CD4-positive, alpha-beta memory T cell (primary cell): ENCODE measurements at regions not wholly inside any gene's neighbourhood (a gene's known extent, or its start where the extent isn't known, plus 50 kb on each side); places are given as distances from the start of the nearest gene placed in this dataset.

ENCODE experiments used
- CTCF ChIA-PET: fragments of 350-600 bp; sonication (Branson Sonifier 250); formaldehyde crosslinking; loops from one replicate; lab custom pipeline; 2021; ENCODE audit warnings: inconsistent platforms; ENCODE audit not compliant: partially characterized antibody; lab: Charles Lee
- POLR2A ChIA-PET: fragments of 350-600 bp; sonication (Branson Sonifier 250); formaldehyde crosslinking; loops from one replicate; lab custom pipeline; 2021; ENCODE audit not compliant: partially characterized antibody; lab: Charles Lee
- DNase-seq, 5 donors: peaks; one replicate each; pipeline versions ENCODE4 v3.0.0 to v3.0.0-alpha.2; 2020 to 2022; ENCODE audit warnings: mixed read lengths in 1 of 5
- H3K27ac ChIP-seq: one replicate; pipeline ENCODE4 v1.7.0; 2013; ENCODE audit warnings: low read depth, low read length
- H3K27me3 ChIP-seq: 2 replicates; pipeline ENCODE4 v1.7.0; 2013; ENCODE audit warnings: mild to moderate bottlenecking, low read length, moderate library complexity; ENCODE audit not compliant: insufficient read depth
- H3K36me3 ChIP-seq: 2 replicates; pipeline ENCODE4 v1.7.0; 2013; ENCODE audit warnings: mild to moderate bottlenecking, low read length, moderate library complexity; ENCODE audit not compliant: insufficient read depth
- H3K4me1 ChIP-seq: 2 replicates; pipeline ENCODE4 v1.7.0; 2013; ENCODE audit warnings: mild to moderate bottlenecking, low read length, moderate library complexity; ENCODE audit not compliant: insufficient read depth
- H3K4me3 ChIP-seq, 2 donors: one replicate each; pipeline ENCODE4 v1.7.0; 2013; ENCODE audit warnings: low read length in 2 of 2, mild to moderate bottlenecking in 1 of 2
- H3K9me3 ChIP-seq, 2 donors: one replicate each; pipeline ENCODE4 v1.7.0; 2013; ENCODE audit warnings: low read length in 2 of 2, control low read depth in 1 of 2; ENCODE audit not compliant: control insufficient read depth in 1 of 2
- H3K27ac Mint-ChIP-seq, 7 donors: one replicate each; pipeline ENCODE4 v1.8.0; 2020 to 2021; ENCODE audit warnings: mixed read lengths in 7 of 7, mild to moderate bottlenecking in 6 of 7, inconsistent platforms in 3 of 7, moderate library complexity in 3 of 7
- H3K27me3 Mint-ChIP-seq, 2 donors: one replicate each; pipeline ENCODE4 v1.8.0; 2020 to 2021; ENCODE audit warnings: mixed read lengths in 2 of 2
- H3K36me3 Mint-ChIP-seq, 2 donors: one replicate each; pipeline ENCODE4 v1.8.0; 2020 to 2021; ENCODE audit warnings: mixed read lengths in 2 of 2, inconsistent platforms in 1 of 2, mild to moderate bottlenecking in 1 of 2
- H3K4me1 Mint-ChIP-seq, 4 donors: one replicate each; pipeline ENCODE4 v1.8.0; 2020 to 2021; ENCODE audit warnings: mixed read lengths in 4 of 4, mild to moderate bottlenecking in 1 of 4
- H3K4me3 Mint-ChIP-seq, 8 donors: one replicate each; pipeline ENCODE4 v1.8.0; 2020 to 2021; ENCODE audit warnings: mixed read lengths in 8 of 8, mild to moderate bottlenecking in 7 of 8, moderate library complexity in 6 of 8, inconsistent platforms in 3 of 8
- H3K9me3 Mint-ChIP-seq, 8 donors: one replicate each; pipeline ENCODE4 v1.8.0; 2020 to 2021; ENCODE audit warnings: mixed read lengths in 8 of 8, mild to moderate bottlenecking in 5 of 8, inconsistent platforms in 3 of 8, moderate library complexity in 1 of 8
- intact Hi-C: fragments of 100-400 bp; cut with micrococcal nuclease; formaldehyde crosslinking; loops from one replicate; pipeline ENCODE4 v1.15.1; 2023

DNA sequence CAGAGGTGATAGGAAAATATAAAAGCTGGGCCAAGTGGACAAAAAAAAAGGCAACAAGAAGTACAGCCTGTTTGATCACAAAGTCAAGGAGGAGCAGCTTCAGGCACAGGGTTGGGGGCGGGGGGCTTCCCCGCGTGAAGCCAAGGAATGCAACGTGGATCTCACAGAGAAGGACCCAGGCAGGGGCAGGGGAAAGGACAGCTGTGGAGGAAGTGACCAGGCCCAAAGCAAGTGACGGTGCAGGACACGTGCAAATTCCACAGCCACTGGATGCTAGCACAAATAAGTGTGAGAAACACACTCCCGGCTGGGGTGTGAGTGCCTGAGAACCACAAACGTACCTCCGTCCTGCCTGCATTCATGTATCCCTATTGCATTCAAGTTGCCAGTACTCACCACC lies 77.7 kb upstream of the DSCAM start:
- H3K4me1 Mint-ChIP-seq: no peaks in the 10 kb centered on the region
- H3K27me3 Mint-ChIP-seq: no peaks in the 10 kb centered on the region
- no peak overlapping the region for H3K4me3 Mint-ChIP-seq
- no peak overlapping the region for H3K4me3 ChIP-seq
- no peak overlapping the region for H3K27ac Mint-ChIP-seq
- no peaks in the 10 kb centered on the region for H3K27me3 ChIP-seq
- H3K36me3 Mint-ChIP-seq: no peaks in the 10 kb centered on the region
- no peaks in the 10 kb centered on the region for H3K9me3 ChIP-seq
- intact Hi-C loops: no loop called here
- POLR2A ChIA-PET: no interaction called here
- CTCF ChIA-PET: no interaction called here
- H3K9me3 Mint-ChIP-seq: peaks cover 6 to 20% (median 16%) of the 10 kb centered on the region in 8 donors
- DNase-seq: no peak
- H3K36me3 ChIP-seq: no peaks in the 10 kb centered on the region
- no peaks in the 10 kb centered on the region for H3K4me1 ChIP-seq
- H3K27ac ChIP-seq: no peak overlapping the region

DNA sequence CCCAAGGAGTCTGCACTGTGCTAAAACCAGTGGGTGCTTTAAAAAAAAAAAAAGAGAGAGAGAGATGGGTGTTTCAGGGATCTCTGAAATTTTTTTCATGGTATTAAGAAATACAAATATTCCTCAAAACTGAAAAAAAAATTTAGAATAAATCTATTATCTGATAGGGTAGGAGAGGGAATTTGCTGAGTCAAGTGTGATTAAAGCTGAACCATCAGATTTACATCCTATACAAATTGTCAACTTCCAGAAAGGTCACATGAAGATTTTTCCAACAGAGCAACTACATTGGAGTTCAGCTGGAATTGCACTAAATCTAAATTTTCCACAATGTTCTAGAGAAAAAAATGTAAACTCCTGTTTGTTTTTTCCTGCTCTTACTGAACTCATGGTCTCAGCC lies 79.3 kb upstream of the DSCAM start:
- Histone ChIP-seq H3K9me3 (no peaks in the 10 kb centered on the region), H3K4me1 (no peaks in the 10 kb centered on the region), H3K4me3 (no peak overlapping the region), H3K27me3 (no peaks in the 10 kb centered on the region), H3K36me3 (no peaks in the 10 kb centered on the region), H3K27ac (no peak overlapping the region)
- Mint-ChIP-seq H3K9me3 (peaks cover 6 to 27% (median 20%) of the 10 kb centered on the region in 8 donors), H3K36me3 (no peaks in the 10 kb centered on the region), H3K27me3 (no peaks in the 10 kb centered on the region), H3K4me1 (no peaks in the 10 kb centered on the region), H3K27ac (no peak overlapping the region), H3K4me3 (no peak overlapping the region)
- intact Hi-C loops: no loop called here
- ChIA-PET CTCF (no interaction called here), POLR2A (no interaction called here)
- no peak for DNase-seq

DNA sequence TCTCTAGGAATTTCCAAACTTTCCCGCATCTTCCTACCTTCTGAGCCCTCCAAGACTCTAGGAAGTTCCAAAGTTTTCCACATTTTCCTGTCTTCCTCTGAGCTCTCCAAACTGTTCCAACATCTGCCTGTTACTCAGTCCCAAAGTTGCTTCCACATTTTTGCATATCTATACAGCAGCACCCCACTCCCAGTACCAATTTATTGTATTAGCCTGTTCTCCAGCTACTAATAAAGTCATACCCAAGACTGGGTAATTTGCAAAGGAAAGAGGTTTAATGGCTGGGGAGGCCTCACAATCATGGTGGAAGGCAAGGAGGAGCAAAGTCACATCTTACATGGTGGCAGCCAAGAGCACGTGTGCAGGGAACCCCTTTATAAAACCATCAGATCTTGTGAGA lies 82.9 kb upstream of the DSCAM start:
- no peak overlapping the region for H3K27ac Mint-ChIP-seq
- intact Hi-C loops: no loop called here
- no peaks in the 10 kb centered on the region for H3K27me3 Mint-ChIP-seq
- CTCF ChIA-PET: no interaction called here
- no peak overlapping the region for H3K27ac ChIP-seq
- H3K4me3 ChIP-seq: no peak overlapping the region
- no peaks in the 10 kb centered on the region for H3K27me3 ChIP-seq
- POLR2A ChIA-PET: no interaction called here
- H3K4me1 Mint-ChIP-seq: no peaks in the 10 kb centered on the region
- H3K9me3 ChIP-seq: no peaks in the 10 kb centered on the region
- DNase-seq: no peak
- H3K36me3 Mint-ChIP-seq: no peaks in the 10 kb centered on the region
- no peak overlapping the region for H3K4me3 Mint-ChIP-seq
- H3K4me1 ChIP-seq: no peaks in the 10 kb centered on the region
- H3K36me3 ChIP-seq: no peaks in the 10 kb centered on the region
- H3K9me3 Mint-ChIP-seq: peaks cover 2 to 38% (median 21%) of the 10 kb centered on the region in 8 donors

DNA sequence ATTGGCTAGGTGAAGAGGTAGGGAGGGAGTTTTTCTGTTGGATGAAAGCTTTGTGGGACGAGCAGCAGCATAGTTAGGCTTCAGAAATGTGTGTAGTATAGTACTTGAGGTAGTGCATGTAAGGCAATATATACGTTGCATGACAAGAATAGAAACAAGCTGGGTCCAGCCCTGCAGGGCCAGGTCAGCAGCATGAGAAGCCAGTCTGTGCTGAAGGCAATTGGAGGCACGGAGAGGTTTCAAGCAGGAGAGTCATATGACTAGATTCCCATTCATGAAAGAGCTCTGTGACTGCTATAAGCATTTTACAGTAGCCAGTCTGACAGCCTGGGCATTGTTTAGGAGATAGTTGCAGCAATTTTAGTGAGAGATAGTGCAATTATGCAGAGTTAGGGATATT lies 84.2 kb upstream of the DSCAM start:
- no peaks in the 10 kb centered on the region for H3K27me3 Mint-ChIP-seq
- intact Hi-C loops: no loop called here
- DNase-seq: no peak
- no peaks in the 10 kb centered on the region for H3K4me1 ChIP-seq
- H3K9me3 ChIP-seq: no peaks in the 10 kb centered on the region
- no peaks in the 10 kb centered on the region for H3K36me3 ChIP-seq
- no peaks in the 10 kb centered on the region for H3K27me3 ChIP-seq
- H3K4me3 ChIP-seq: no peak overlapping the region
- H3K4me3 Mint-ChIP-seq: no peak overlapping the region
- H3K9me3 Mint-ChIP-seq: peaks cover 2 to 38% (median 21%) of the 10 kb centered on the region in 8 donors
- H3K4me1 Mint-ChIP-seq: no peaks in the 10 kb centered on the region
- ChIA-PET CTCF (no interaction called here), POLR2A (no interaction called here)
- no peak overlapping the region for H3K27ac Mint-ChIP-seq
- no peaks in the 10 kb centered on the region for H3K36me3 Mint-ChIP-seq
- no peak overlapping the region for H3K27ac ChIP-seq

DNA sequence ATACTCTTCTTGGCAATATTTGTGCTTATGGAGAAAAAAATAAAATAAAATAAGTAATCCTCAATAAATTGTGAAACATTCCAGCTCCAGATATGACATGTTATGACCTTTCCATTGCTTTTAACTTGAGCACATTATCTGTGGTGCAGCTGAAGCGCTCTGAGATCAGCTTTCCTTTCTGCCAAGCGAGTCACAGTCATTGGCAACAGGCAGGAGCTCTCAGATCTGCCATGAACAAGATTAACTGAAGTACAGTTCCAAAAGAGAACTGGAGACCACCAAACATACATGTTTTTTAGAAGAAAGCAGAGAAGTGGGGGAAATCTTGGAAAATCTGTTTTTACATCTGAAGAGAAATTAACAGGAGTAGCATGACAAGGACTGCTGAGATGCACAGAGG lies 89.2 kb upstream of the DSCAM start:
- Mint-ChIP-seq H3K27ac (no peak overlapping the region), H3K4me3 (no peak overlapping the region)
- intact Hi-C loops: no loop called here

DNA sequence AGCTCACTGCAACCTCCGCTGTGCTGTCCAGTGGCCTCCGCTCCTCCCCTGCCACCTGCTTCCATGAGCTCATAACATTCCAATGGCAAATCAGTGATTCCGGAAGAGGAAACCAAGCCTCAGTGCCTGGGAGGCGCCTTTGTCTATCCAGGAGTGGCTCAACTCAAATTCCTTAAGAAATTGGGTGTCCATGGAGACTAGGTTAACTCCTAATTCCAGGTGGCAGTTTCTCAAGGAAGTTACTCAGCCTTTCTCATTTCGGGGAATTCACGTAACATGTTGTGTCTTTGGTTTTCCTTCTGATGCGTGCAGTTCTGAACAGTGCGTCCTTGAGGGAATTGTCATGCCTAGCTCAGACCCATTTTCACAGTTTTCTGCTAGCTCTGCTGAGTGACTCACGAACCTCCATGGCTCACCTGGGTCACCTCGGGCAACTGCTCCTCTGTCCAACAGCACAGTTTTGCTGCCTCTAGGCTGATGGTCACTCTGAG lies 89.9 kb upstream of the DSCAM start:
- POLR2A ChIA-PET: no interaction called here
- intact Hi-C loops: no loop called here

More for the DNA sequence above, 89.2 kb upstream of the DSCAM start:
- Mint-ChIP-seq H3K9me3 (peaks cover 0 to 12% (median 1%) of the 10 kb centered on the region in 8 donors), H3K27me3 (peaks cover 0 to 1% of the 10 kb centered on the region in 2 donors), H3K4me1 (no peaks in the 10 kb centered on the region), H3K36me3 (no peaks in the 10 kb centered on the region)
- Histone ChIP-seq H3K27me3 (no peaks in the 10 kb centered on the region), H3K4me1 (no peaks in the 10 kb centered on the region), H3K27ac (no peak overlapping the region), H3K4me3 (no peak overlapping the region), H3K9me3 (no peaks in the 10 kb centered on the region), H3K36me3 (no peaks in the 10 kb centered on the region)
- CTCF ChIA-PET: no interaction called here
- POLR2A ChIA-PET: no interaction called here
- DNase-seq: no peak

DNA sequence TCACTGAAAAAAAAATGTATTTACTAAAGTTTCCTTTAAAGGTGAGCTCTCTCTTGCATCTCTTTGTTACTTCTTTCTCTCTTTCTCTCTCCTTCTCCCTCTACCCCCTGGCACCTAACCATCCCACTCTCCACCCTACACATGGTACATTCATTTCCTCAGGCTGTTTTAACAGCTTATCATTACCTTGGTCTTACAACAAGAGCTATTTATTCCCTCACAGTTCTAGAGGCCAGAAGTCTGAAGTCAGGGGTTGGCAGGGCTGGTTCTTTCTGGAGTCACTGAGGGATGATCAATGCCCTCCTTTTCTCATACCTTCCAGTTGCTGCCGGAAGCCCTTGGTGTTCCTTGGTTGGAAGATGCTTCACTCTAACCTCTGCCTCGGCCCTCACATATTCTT lies 91.1 kb upstream of the DSCAM start:
- ChIA-PET POLR2A (no interaction called here), CTCF (no interaction called here)
- no peaks in the 10 kb centered on the region for H3K36me3 Mint-ChIP-seq
- H3K27me3 Mint-ChIP-seq: peaks cover 0 to 1% of the 10 kb centered on the region in 2 donors
- Histone ChIP-seq H3K4me3 (no peak overlapping the region), H3K9me3 (no peaks in the 10 kb centered on the region), H3K36me3 (no peaks in the 10 kb centered on the region), H3K4me1 (no peaks in the 10 kb centered on the region), H3K27ac (no peak overlapping the region), H3K27me3 (no peaks in the 10 kb centered on the region)
- intact Hi-C loops: no loop called here
- H3K4me3 Mint-ChIP-seq: no peak overlapping the region
- peak overlapping the region in 1 of 7 donors; percentile 1 for H3K27ac Mint-ChIP-seq
- H3K4me1 Mint-ChIP-seq: no peaks in the 10 kb centered on the region
- H3K9me3 Mint-ChIP-seq: peaks cover 0 to 10% (median 3%) of the 10 kb centered on the region in 8 donors
- DNase-seq: no peak

More for the DNA sequence above, 89.9 kb upstream of the DSCAM start:
- Mint-ChIP-seq H3K36me3 (no peaks in the 10 kb centered on the region), H3K4me1 (no peaks in the 10 kb centered on the region), H3K4me3 (no peak overlapping the region), H3K27me3 (peaks cover 0 to 1% of the 10 kb centered on the region in 2 donors), H3K9me3 (peaks cover 0 to 9% (median 3%) of the 10 kb centered on the region in 8 donors), H3K27ac (no peak overlapping the region)
- CTCF ChIA-PET: no interaction called here
- H3K27ac ChIP-seq: no peak overlapping the region
- no peaks in the 10 kb centered on the region for H3K4me1 ChIP-seq
- DNase-seq: no peak
- H3K36me3 ChIP-seq: no peaks in the 10 kb centered on the region
- H3K9me3 ChIP-seq: no peaks in the 10 kb centered on the region
- H3K4me3 ChIP-seq: no peak overlapping the region
- H3K27me3 ChIP-seq: no peaks in the 10 kb centered on the region

DNA sequence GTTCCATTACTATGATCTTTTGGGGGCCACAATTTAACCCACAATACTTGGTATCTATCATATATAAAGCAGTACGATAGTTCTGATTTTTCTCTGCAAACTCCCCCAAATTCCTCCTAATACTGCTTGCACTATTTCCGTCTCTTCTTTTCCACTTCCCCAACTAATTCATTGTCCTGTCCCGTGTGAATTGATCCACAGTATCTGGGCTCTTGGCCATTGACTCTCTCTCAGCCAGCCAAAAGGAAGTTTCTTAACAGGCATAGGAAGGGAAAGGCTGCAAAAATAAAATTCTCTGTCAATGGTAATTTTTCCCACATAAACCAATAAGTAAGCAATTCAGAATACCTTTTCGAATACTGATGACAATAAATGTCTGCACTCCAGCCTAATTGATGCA lies 91.7 kb upstream of the DSCAM start:
- Mint-ChIP-seq H3K36me3 (no peaks in the 10 kb centered on the region), H3K27me3 (peaks cover 0 to 1% of the 10 kb centered on the region in 2 donors), H3K4me3 (no peak overlapping the region), H3K4me1 (no peaks in the 10 kb centered on the region), H3K27ac (no peak overlapping the region), H3K9me3 (peaks cover 0 to 10% (median 2%) of the 10 kb centered on the region in 8 donors)
- H3K4me1 ChIP-seq: no peaks in the 10 kb centered on the region
- DNase-seq: no peak
- no peaks in the 10 kb centered on the region for H3K9me3 ChIP-seq
- ChIA-PET CTCF (no interaction called here), POLR2A (no interaction called here)
- no peak overlapping the region for H3K27ac ChIP-seq
- intact Hi-C loops: no loop called here
- H3K27me3 ChIP-seq: no peaks in the 10 kb centered on the region
- no peaks in the 10 kb centered on the region for H3K36me3 ChIP-seq
- no peak overlapping the region for H3K4me3 ChIP-seq
